Coronary artery (tissue), 2 donors: ENCODE measurements at regions not wholly inside any gene's neighbourhood (a gene's known extent, or its start where the extent isn't known, plus 50 kb on each side); places are given as distances from the start of the nearest gene placed in this dataset.
"Not testable (repeated sequence)": the region's sequence is repeated elsewhere in the genome, so short reads cannot be mapped to it uniquely, and the experiment has no call there.

Experiments used
- DNase-seq: peaks from one replicate; pipeline ENCODE4 v3.0.0-alpha.2; 2017; ENCODE audit warnings: low spot score
- H3K27ac ChIP-seq, 2 donors: fragments of 200-600 bp; sonication (generic); one replicate each; pipeline ENCODE4 v1.5.1; 2016 to 2019
- H3K4me3 ChIP-seq: fragments of 200-600 bp; sonication (generic); 2 replicates; pipeline ENCODE4 v1.5.1; 2016; ENCODE audit warnings: mild to moderate bottlenecking, moderate library complexity
- TF ChIP-seq, protein P1 (sequence below): fragments of 200-600 bp; sonication (generic); IDR thresholded peaks from one replicate; pipeline ENCODE4 v1.5.1; 2019; ENCODE audit warnings: antibody characterized with exemption

DNA sequence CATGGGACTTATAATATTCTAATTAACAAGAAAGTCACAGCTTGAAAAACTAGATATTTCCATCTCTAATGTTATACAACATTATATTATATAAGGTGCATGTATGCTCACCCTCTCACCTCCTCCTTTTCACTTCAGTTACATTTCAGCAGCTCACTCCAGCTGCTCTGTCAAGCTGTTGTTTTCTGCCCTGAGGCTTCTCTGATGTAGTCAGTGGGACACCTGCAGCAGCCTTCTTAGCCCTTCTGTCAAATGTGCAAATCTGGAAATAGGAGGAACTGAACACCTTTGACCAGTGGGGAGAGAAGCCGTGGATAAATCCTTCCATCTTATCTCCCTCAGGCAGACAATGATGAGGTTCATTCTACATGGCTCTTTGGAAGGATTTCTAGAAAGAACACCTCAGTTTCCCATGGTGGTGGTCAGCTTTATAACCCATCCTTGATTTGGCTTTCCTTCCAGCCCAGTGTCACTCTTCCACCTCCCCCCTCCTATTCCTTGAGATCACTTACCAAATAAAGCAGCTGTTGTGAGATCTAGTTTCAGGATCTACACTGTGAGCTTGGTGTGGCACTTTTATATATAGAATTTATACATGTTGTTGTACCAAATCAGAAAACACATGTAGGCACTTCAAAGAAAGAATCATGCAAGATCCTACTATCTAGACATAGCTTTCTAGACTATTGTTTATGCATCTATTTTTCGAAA, 79.6 kb upstream of the STK38L start:
- no peak overlapping the region for H3K4me3 ChIP-seq
- DNase-seq = no peak
- H3K27ac ChIP-seq = no peak overlapping the region
- TF ChIP-seq, protein P1, sequence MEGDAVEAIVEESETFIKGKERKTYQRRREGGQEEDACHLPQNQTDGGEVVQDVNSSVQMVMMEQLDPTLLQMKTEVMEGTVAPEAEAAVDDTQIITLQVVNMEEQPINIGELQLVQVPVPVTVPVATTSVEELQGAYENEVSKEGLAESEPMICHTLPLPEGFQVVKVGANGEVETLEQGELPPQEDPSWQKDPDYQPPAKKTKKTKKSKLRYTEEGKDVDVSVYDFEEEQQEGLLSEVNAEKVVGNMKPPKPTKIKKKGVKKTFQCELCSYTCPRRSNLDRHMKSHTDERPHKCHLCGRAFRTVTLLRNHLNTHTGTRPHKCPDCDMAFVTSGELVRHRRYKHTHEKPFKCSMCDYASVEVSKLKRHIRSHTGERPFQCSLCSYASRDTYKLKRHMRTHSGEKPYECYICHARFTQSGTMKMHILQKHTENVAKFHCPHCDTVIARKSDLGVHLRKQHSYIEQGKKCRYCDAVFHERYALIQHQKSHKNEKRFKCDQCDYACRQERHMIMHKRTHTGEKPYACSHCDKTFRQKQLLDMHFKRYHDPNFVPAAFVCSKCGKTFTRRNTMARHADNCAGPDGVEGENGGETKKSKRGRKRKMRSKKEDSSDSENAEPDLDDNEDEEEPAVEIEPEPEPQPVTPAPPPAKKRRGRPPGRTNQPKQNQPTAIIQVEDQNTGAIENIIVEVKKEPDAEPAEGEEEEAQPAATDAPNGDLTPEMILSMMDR = no peak

DNA sequence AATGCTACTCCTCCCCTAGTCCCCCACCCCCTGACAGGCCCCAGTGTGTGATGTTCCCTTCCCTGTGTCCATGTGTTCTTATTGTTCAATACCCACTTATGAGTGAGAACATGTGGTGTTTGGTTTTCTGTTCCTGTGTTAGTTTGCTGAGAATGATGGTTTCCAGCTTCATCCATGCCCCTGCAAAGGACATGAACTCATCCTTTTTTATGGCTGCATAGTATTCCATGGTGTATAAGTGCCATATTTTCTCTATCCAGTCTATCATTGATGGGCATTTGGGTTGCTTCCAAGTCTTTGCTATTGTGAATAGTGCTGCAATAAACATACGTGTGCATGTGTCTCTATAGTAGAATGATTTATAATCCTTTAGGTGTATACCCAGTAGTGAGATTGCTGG, 78.1 kb upstream of the STK38L start:
- DNase-seq, H3K27ac ChIP-seq, H3K4me3 ChIP-seq: not testable (repeated sequence)

DNA sequence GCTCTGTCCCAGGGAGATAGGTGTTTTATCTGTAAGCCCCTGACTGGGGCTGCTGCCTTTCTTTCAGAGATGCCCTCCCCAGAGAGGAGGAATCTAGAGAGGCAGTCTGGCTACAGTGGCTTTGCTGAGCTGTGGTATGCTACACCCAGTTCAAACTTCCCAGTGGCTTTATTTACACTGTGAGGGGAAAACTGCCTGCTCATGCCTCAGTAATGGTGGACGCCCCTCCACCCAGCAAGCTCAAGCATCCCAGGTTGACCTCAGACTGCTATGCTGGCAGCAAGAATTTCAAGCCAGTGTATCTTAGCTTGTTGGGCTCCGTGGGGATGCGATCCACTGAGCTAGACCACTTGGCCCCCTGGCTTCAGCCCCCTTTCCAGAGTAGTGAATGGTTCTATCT, 72.6 kb upstream of the STK38L start:
- H3K4me3 ChIP-seq, DNase-seq, H3K27ac ChIP-seq: not testable (repeated sequence)

DNA sequence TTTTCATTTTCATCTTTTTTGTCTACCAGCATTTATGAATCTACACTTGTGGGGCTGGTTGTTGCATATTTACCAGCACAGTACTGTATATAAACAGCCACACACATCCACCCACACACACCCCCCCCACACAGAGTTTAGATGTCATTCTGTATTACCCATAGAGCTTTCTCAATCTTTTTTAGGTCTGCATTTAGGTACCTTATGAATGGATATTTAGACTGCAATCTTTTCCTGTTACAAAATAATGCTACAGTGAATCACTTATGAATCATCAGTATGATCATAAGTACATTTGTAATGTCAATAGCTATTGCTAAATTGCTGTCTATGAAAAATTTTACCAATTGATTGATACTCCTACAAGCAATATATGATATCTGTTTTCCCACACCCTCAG, 67.3 kb upstream of the STK38L start:
- TF ChIP-seq, protein P1 = no peak
- H3K27ac ChIP-seq = no peak overlapping the region
- no peak overlapping the region for H3K4me3 ChIP-seq
- DNase-seq = no peak

DNA sequence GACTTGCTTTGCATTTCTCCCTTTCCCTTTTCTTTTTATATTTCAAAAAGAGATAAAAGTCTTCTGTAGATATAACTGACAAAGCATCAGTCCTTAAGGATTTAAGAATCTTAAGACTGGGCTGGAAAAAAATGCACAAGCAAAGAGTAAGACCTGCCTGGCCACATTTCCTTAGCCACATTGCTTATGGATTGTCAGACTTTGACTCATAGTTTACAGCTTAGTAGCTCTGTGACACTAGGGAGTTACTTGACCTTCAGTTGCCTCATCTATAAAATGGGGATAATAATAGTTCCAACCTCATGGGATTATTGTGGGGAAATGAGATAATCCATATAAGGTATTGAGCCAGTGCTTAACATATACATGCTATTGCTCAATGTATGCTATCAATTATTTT, 66.4 kb upstream of the STK38L start:
- DNase-seq = no peak
- H3K4me3 ChIP-seq = no peak overlapping the region
- peak overlapping the region; percentile 55 to 72 for H3K27ac ChIP-seq
- TF ChIP-seq, protein P1 = no peak

DNA sequence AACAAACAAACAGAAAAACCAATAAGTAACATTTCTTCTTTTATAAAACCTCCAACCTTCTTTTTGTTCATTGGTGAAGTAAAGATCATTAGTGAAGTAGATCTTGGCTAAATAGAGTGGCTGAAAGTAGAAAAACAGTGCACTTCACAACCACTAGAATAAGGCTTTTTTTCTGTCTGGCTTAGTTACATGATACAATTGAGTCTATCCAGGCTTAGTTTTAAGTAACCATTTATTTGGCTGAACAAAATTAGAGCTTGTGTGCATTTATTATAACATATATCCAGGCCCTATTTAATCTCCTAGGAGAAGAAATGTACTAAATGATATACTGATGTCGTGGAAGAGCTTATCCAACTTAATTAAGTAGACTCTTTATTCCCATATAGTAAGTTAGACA, 65.8 kb upstream of the STK38L start:
- H3K27ac ChIP-seq = peak overlapping the region; percentile 55 to 72
- no peak for DNase-seq
- H3K4me3 ChIP-seq = no peak overlapping the region
- TF ChIP-seq, protein P1 = no peak

DNA sequence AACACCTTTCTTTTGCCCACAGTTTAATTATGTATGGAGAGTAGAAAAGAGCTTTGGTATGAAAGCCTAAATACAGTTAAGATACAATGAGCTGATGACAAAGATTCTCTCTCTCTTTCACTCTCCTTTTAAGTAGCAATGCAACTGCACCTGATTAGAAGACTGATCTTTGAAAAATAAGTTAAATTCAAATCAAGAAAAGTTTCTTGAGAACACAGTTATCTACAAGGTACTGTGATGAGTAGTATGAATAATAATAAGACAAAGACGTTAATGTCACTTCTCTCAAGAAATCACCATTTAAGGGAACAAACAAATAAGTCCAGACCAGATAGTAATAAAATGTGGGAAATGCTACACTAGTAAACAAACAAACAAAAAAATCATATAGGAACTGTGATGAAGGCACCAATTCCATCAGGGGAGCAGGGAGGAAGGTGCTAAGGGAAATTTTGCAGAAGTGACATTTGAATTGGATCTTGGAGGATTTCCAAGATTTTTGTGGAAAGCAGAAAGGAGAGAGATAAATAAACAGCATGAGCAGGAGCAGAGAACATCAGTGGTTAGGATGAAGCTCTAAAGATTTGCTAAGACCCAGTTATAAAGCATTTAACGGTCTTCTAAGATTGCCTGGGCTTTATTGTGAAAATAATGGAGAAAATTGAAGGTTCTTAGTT, 65.2 kb upstream of the STK38L start:
- H3K27ac ChIP-seq = peak overlapping the region; percentile 72 to 75
- DNase-seq = no peak
- no peak overlapping the region for H3K4me3 ChIP-seq

More for the DNA sequence above, 65.2 kb upstream of the STK38L start:
- TF ChIP-seq, protein P1 = no peak
